GM21390 (cell line): ENCODE measurements at regions not wholly inside any gene's neighbourhood (a gene's known extent, or its start where the extent isn't known, plus 50 kb on each side); places are given as distances from the start of the nearest gene placed in this dataset.
"Not testable (repeated sequence)": the region's sequence is repeated elsewhere in the genome, so short reads cannot be mapped to it uniquely, and the experiment has no call there.

ENCODE experiments used
- ATAC-seq: cut with Tn5 transposase; IDR thresholded peaks from one replicate; pipeline ENCODE4 v1.9.1; 2021; ENCODE audit not compliant: unreplicated experiment

DNA sequence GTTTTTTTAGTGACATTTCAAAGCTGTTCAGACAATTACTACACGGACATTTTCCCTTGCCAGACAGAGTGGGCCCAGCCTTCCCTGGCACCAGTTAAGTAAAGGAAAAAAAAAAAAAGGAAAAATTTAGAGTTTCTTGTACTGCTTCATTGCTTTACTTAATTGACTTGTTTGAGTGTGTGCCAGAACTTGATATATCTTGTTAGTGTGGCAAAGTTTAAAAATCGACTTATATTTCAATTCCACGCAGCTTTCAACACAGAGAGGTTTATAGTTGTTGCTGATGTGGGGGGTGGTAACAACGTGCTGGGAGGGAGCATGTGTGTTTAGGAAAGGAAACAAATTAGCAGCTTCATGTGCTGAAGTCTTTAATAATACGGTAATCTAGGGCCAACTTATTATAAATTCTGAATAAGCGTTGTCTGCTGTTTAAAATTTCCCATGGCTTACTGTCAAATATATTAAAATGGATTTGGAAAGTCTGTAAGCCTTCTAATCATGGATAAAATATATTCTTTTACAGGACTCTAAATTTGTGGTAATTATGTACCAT is 1104.6 kb downstream of the SORCS3 start:
- no peak for ATAC-seq

GRCh38 chr10:105743343-105744056 is 1102.4 kb downstream of the SORCS3 start:
- no peak for ATAC-seq

DNA sequence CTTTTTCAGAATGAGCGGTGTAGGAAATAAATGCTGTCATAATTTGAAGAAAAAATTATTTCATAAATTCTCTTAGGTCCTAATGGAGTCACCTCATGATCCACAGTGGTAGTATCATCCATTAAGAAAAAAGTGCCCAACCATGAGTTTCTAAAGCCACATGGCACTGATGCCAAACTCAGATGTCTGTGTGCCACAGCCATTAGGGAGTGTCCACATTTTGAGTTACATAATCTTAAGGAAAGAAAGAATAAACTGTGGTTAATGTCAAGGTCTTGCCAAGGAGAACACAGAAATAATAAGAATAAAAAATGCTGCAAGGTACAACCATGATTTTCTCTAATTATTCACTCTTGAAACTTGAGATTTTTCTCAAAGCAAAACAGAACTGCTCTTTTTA is 1101.8 kb downstream of the SORCS3 start:
- no peak for ATAC-seq

- ATAC-seq, result no peak
These were observed 1101.1 kb downstream of the SORCS3 start for GRCh38 chr10:105742184-105742583.

- ATAC-seq, result no peak
These were observed 1093.4 kb downstream of the SORCS3 start for GRCh38 chr10:105734479-105734878.

GRCh38 chr10:105733924-105734323 is 1092.8 kb downstream of the SORCS3 start:
- ATAC-seq, result no peak

DNA sequence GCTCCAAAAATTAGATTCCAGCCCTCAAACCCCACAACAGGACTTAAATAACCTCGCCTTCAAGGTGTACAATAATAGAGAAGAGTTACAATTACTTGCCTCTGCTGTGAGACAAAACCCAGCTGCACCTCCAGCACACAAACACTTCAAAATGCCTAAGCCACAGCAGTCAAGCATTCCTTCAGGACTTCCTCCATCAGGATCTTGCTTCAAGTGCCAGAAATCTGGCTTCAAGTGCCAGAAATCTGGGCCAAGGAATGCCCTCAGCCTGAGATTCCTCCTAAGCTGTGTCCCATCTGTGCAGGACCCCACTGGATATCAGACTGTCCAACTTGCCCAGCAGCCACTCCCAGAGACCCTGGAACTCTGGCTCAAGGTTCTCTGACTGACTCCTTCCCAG is 1088.3 kb downstream of the SORCS3 start:
- no peak for ATAC-seq

- ATAC-seq, result not testable (repeated sequence)
These were observed 1086.5 kb downstream of the SORCS3 start for GRCh38 chr10:105727586-105727985.

DNA sequence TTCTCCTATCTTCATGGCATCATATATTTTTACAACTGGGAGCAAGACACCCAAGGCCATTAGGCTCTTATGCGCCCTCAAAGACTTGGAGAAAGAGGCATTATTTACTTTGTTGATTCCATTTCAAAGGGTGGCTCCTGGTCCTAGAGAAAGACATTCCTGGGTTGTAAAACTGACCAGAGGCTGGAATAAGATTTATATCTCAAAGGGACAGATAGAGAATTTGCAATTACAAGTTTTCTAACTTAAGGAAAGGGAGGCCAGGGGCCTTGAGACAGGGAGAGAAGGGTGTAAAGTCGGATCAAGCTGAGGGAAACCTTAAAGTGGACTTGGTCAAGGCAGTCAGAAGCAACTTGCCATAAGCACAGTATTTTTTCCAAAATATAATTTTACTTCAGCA is 1086.0 kb downstream of the SORCS3 start:
- no peak for ATAC-seq

DNA sequence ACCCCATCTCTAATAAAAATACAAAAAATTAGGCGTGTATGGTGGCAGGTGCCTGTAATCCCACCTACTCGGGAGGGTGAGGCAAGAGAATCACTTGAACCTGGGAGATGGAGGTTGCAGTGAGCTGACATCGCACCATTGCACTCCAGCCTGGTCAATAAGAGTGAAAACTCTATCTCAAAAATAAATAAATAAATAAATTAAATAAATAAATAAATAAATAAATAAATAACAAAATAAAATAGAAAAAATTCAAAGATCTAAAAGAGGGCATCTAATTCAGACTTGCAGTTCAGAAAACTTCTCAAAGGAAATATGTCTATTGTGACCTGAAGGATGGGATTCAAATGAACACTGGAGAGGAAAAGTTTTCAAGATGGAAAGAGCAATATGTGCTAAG is 1085.1 kb downstream of the SORCS3 start:
- no peak for ATAC-seq

DNA sequence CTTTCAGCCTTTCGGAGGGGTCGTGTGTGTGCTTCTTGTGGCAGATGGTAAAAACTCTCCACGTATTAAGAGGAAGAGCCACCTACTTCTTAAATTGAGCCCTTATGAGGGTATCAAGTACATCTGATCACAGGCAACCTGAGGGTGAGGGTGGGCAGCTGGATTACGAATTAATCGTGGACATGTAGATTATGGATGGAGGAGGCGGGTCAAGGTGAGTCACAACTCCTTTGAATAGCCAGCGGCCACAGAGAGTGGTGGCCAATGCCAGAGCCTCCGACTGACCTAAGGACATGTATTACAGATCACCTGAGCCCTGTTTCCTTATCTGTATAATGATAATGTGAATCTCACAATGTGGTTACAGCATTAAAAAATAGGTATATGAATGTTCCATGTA is 1083.9 kb downstream of the SORCS3 start:
- no peak for ATAC-seq

DNA sequence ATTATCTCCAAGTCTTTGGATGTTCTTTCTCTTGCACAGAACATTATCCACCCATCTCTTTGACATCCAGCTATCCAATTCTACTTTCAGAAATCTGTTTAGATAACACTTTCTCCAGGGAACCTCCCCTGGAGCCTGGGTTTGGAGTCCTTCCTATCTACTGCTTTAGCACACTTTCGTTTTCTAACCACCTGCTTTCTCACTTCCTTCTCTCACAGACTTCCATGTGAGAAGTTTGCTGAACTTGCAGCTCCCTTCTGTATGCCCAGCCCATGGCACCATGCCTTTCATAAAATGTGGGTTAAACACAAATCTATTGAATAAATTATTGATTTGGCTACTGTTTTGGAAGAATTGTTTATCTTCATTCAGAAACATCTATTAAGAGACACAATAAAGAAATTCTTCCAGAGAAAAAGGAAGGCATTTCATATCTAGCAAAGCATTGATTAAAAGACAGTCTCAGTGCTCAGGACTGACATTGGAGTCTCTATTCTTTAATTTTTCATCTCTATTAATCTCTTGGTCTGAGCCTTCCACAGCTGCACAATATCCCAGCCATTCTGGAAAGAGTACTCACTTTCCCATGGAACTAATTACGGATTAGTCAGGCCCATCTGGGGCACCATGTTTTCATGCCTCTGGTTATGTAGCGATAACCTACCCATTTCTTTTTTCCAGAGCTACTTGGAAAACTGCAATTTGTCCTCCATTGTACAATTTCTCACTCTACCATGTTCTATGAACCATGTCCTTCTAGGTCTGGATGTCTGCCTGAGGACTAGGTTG is 1077.3 kb downstream of the SORCS3 start:
- ATAC-seq, result no peak

- no peak for ATAC-seq
These were observed 1073.6 kb downstream of the SORCS3 start for GRCh38 chr10:105714728-105715127.

DNA sequence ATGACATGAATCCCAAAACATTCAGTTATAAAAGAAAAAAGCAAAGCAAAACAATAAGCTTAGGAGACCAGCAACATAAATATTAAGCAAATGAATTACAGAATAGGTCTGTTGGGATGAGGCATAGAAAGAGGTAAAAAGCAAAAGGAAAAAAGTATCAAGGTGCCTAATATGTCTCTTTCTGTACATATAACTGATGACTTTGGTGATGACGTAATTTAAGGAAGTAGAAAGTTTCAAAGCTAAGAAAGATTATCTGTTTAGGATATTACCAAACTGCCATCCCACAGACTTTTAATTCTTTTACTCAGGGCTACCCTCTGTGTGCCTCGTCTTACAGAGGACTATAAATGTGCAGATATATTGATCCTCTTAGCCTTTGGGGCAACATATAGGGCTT is 1066.5 kb downstream of the SORCS3 start:
- no peak for ATAC-seq

GRCh38 chr10:105706281-105707026 is 1065.4 kb downstream of the SORCS3 start:
- ATAC-seq, result no peak

- ATAC-seq, result no peak
These were observed 1061.1 kb downstream of the SORCS3 start for GRCh38 chr10:105702211-105702610.

DNA sequence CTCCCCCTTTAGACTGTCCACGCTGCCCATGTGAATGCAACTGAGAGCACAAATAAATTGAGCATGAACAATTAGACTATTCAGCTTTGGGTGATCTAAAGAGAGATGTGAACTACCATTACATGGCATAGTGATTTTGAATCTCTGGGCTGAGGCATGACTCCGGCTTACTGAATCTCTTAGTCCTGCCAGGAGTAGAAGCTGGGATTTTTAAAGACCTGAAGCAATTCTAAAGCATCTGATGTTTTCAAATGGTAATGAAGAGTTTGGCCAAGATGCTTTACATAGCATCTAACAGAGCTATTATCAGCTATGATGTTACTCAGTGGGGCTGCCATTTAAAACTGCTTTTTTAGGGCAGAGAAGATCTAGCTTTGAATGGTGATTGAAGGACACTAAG is 1059.1 kb downstream of the SORCS3 start:
- ATAC-seq, result no peak

DNA sequence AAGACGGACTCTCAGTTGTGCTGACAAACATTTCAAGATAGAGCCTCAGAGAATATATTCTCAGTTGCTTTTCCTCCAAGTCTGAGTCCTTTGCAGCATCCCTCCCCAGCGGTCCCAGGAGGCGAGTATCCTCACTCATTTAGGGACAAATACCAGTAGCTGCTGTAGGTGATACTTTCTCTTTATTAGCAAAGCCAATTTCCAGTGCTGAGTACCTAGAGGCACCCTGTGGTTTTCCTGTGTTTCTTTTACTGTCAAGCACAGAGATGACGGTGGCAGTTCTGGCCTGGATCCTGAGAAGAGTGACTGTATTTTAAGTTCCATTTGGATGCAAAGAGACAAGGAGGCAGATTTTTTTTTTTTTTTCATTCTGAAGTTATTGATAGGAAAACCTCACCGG is 1058.4 kb downstream of the SORCS3 start:
- no peak for ATAC-seq

DNA sequence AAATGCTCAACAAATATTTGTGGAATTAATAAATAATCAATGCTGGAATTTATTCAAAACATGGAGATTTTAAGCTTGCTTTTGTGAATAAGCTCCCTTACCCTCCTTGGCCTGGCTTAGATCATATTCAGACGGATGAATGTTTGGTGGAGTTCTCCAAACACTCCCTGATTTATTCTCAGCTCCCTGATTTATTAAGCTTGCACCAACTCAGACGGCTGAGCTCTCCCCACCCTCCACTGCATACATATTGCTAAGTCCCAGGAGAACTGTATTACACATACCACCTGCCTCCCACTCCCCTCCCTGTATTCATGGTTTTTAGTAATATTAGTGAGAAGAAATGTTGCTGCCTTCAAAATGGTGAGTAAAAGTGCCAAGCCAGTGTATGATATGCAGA is 1057.5 kb downstream of the SORCS3 start:
- no peak for ATAC-seq

DNA sequence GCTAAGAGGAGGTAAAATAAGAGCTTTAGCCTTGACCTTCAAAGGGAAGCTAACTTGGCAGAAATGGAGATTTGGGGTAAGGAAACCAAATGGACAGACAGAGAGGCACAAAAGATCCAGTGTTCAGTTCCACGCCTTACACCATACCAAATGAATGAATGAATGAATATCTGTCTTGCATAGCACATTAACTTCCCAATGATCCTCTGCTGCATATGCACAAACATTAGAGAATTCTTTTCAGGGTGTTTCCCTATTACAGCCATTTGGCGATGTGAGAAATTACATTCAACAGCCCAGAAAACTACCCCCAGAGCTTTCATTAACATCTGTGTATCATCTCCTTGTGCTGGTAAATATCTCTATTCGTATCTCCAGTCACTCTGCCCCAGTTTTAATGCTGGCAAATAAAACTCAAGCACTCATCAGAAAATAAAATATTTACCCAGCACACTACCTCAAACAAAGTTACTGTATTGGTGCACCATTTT is 1056.2 kb downstream of the SORCS3 start:
- ATAC-seq, result no peak

- no peak for ATAC-seq
These were observed 1050.7 kb downstream of the SORCS3 start for GRCh38 chr10:105691811-105692210.
